Endothelial cell of umbilical vein (primary cell): ENCODE measurements at regions not wholly inside any gene's neighbourhood (a gene's known extent, or its start where the extent isn't known, plus 50 kb on each side); places are given as distances from the start of the nearest gene placed in this dataset.

ENCODE experiments used
- BruUV-seq: library from RNA; stranded (reverse); fragments of 400-500 nt; replicated peaks from 2 replicates; lab custom pipeline; 2021; lab: Mats Ljungman, UMichigan
- CTCF ChIA-PET: fragments of 300-600, 350-600 bp; sonication (Branson Sonifier 250); formaldehyde crosslinking; loops from one replicate; lab custom pipeline; 2021; ENCODE audit warnings: antibody characterized with exemption, inconsistent platforms; lab: Charles Lee
- POLR2A ChIA-PET: fragments of 300-600, 350-600 bp; sonication (Branson Sonifier 250); formaldehyde crosslinking; loops from one replicate; lab custom pipeline; 2021; ENCODE audit warnings: antibody characterized with exemption, inconsistent platforms; lab: Charles Lee
- DNase-seq: peaks from one replicate; pipeline ENCODE4 v3.0.0-alpha.2; 2011; ENCODE audit warnings: low read depth, low spot score
- FAIRE-seq: peaks from 2 replicates; lab custom pipeline; 2011; peaks lifted over from hg19 to GRCh38; lab: Jason Lieb, UNC
- H2AFZ ChIP-seq: 2 replicates; pipeline ENCODE4 v1.6.0; 2012; ENCODE audit warnings: low read depth, low read length, control low read depth, inconsistent platforms
- H3K27ac ChIP-seq: 2 replicates; pipeline ENCODE4 v1.5.1; 2011; ENCODE audit warnings: low read depth, mild to moderate bottlenecking, control low read depth, low read length, moderate library complexity; ENCODE audit not compliant: insufficient read depth
- H3K27me3 ChIP-seq, 2 experiments: 2 replicates each; pipeline versions ENCODE4 v1.6.0 to v1.6.1; 2011; ENCODE audit warnings: low read length in 2 of 2, mixed read lengths in 1 of 2; ENCODE audit not compliant: control insufficient read depth in 2 of 2, insufficient read depth in 2 of 2
- H3K36me3 ChIP-seq, 2 experiments: 2 replicates in 1 of 2; 3 replicates in 1 of 2; pipeline ENCODE4 v1.5.1; 2011; ENCODE audit warnings: low read length in 2 of 2, mild to moderate bottlenecking in 1 of 2, moderate library complexity in 1 of 2; ENCODE audit not compliant: control insufficient read depth in 2 of 2, insufficient read depth in 2 of 2; ENCODE audit errors: extremely low read depth in 1 of 2
- H3K4me1 ChIP-seq: 3 replicates; pipeline ENCODE4 v1.5.1; 2011; ENCODE audit warnings: mild to moderate bottlenecking, low read length; ENCODE audit not compliant: control insufficient read depth, insufficient read depth; ENCODE audit errors: extremely low read depth
- H3K4me2 ChIP-seq: 2 replicates; pipeline ENCODE4 v1.6.1; 2011; ENCODE audit warnings: low read length, control low read depth, mixed read lengths; ENCODE audit not compliant: insufficient read depth
- H3K4me3 ChIP-seq, 3 experiments: fragments of 200-600 bp in 1 of 3; sonication (generic), shearing (Covaris generic) in 1 of 3; replicated peaks in 1 of 3; 2 replicates each; pipeline ENCODE4 v1.5.1; 2011 to 2016; ENCODE audit warnings: control low read depth in 3 of 3, low read length in 3 of 3, mild to moderate bottlenecking in 2 of 3, inconsistent platforms in 1 of 3, low read depth in 1 of 3, moderate library complexity in 1 of 3; ENCODE audit not compliant: insufficient read depth in 1 of 3
- H3K79me2 ChIP-seq: 2 replicates; pipeline ENCODE4 v1.6.0; 2012; ENCODE audit warnings: low read length, inconsistent platforms; ENCODE audit not compliant: control insufficient read depth, insufficient read depth
- H3K9ac ChIP-seq: replicated peaks from 2 replicates; pipeline ENCODE3; 2011; ENCODE audit warnings: low read length, control low read depth; ENCODE audit not compliant: insufficient read depth; ENCODE audit errors: extremely low read depth
- H3K9me1 ChIP-seq: replicated peaks from 3 replicates; pipeline ENCODE4 v1.6.0; 2011; ENCODE audit warnings: mild to moderate bottlenecking, low read length; ENCODE audit not compliant: control insufficient read depth, insufficient read depth; ENCODE audit errors: extremely low read depth
- H3K9me3 ChIP-seq: replicated peaks from 2 replicates; pipeline ENCODE4 v1.5.1; 2012; ENCODE audit warnings: low read length, inconsistent platforms; ENCODE audit not compliant: control insufficient read depth, insufficient read depth
- H4K20me1 ChIP-seq: replicated peaks from 2 replicates; pipeline ENCODE3; 2011; ENCODE audit warnings: mild to moderate bottlenecking, low read length; ENCODE audit not compliant: control insufficient read depth, insufficient read depth; ENCODE audit errors: extremely low read depth
- EZH2 ChIP-seq: IDR thresholded peaks from 2 replicates; pipeline ENCODE4 v1.6.1; 2012; ENCODE audit warnings: borderline replicate concordance, low read depth, mild to moderate bottlenecking, moderate library complexity, low read length, inconsistent platforms; ENCODE audit not compliant: severe bottlenecking
- JUN ChIP-seq: IDR thresholded peaks from 2 replicates; pipeline ENCODE4 v1.6.1; 2011; ENCODE audit warnings: borderline replicate concordance, low read depth; ENCODE audit not compliant: insufficient read length, insufficient read depth
- MYC ChIP-seq: IDR thresholded peaks from one replicate; pipeline ENCODE4 v1.6.1; 2011; ENCODE audit warnings: mild to moderate bottlenecking, low read depth, low read length
- dilution Hi-C: fragments of 300-500 bp; cut with MboI; formaldehyde crosslinking; loops from one replicate; pipeline ENCODE4 v1.15.0; 2019; ENCODE audit warnings: low sequenced_read_pairs; ENCODE audit not compliant: extremely low pct_ligation_motif_present
- intact Hi-C: fragments of 100-400 bp; cut with micrococcal nuclease; formaldehyde crosslinking; loops from one replicate; pipeline ENCODE4 v1.10.0; 2022
- TF ChIP-seq, protein P1 (sequence below): IDR thresholded peaks from 2 replicates; pipeline ENCODE4 v1.6.1; 2011; ENCODE audit not compliant: insufficient read depth, insufficient read length
- TF ChIP-seq, protein P2 (sequence below), 2 donors: IDR thresholded peaks; 1 replicate in 1 of 2; 2 replicates in 1 of 2; pipeline ENCODE4 v1.5.1; 2011; ENCODE audit warnings: low read length in 2 of 2, mild to moderate bottlenecking in 2 of 2, moderate library complexity in 2 of 2, control low read depth in 1 of 2, inconsistent platforms in 1 of 2, low read depth in 1 of 2; ENCODE audit not compliant: insufficient read depth in 1 of 2; ENCODE audit errors: extremely low read depth in 1 of 2

DNA sequence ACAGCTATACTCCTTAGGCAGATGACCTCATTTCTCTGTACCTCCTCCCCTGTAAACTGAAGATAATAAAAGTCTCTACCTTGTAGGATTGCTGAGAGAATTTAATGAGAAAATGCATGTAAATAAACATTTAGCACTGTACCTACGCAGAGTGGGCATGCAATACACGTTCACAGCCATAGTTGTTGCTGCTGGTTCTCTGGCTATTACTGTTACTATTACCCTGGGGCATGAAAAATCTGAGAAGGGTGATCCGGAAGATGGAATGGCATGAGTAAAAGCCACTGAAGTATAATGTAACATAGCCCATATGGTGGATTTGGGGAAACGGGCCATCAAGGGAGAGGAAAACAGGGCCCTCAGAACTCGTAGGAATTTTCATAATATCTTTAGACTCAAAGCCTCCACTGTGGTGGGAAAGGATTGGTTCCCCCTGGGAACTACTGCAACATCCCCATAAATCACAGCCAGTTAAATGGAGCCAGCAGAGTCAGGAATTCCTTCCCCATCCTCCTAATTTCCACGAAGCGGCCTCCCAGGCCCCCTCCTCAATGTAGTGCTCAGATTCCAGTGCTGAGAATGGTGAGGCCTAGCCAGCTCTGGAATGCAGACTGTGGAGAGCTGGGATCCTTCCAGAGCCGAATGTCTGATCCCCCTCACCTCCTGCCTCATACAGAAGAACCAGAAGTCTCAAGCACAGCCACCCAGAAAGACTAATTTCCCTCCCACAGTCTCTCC, 205.3 kb downstream of the MN1 start:
- TF ChIP-seq, protein P1, sequence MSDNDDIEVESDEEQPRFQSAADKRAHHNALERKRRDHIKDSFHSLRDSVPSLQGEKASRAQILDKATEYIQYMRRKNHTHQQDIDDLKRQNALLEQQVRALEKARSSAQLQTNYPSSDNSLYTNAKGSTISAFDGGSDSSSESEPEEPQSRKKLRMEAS, result no peak
- TF ChIP-seq EZH2 (no peak), JUN (no peak), MYC (no peak)
- TF ChIP-seq, protein P2, sequence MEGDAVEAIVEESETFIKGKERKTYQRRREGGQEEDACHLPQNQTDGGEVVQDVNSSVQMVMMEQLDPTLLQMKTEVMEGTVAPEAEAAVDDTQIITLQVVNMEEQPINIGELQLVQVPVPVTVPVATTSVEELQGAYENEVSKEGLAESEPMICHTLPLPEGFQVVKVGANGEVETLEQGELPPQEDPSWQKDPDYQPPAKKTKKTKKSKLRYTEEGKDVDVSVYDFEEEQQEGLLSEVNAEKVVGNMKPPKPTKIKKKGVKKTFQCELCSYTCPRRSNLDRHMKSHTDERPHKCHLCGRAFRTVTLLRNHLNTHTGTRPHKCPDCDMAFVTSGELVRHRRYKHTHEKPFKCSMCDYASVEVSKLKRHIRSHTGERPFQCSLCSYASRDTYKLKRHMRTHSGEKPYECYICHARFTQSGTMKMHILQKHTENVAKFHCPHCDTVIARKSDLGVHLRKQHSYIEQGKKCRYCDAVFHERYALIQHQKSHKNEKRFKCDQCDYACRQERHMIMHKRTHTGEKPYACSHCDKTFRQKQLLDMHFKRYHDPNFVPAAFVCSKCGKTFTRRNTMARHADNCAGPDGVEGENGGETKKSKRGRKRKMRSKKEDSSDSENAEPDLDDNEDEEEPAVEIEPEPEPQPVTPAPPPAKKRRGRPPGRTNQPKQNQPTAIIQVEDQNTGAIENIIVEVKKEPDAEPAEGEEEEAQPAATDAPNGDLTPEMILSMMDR (IDR thresholded peaks at IDR 0.05; ENCODE audit: extremely low read depth in 1 of 2, insufficient read depth in 1 of 2, low read depth in 1 of 2, low read length in 2 of 2), result no peak
- FAIRE-seq (no peak), DNase-seq (no peak)
- Histone ChIP-seq H3K4me2 (no peak overlapping the region), H3K4me1 (no peaks in the 10 kb centered on the region), H3K79me2 (no peaks in the 10 kb centered on the region), H3K4me3 (no peak overlapping the region), H3K27me3 (peaks cover 3 to 7% of the 10 kb centered on the region in 2 experiments), H3K9ac (no peak overlapping the region), H3K9me1 (no peaks in the 10 kb centered on the region), H2AFZ (no peak overlapping the region), H3K9me3 (no peaks in the 10 kb centered on the region), H3K27ac (no peak overlapping the region), H3K36me3 (no peaks in the 10 kb centered on the region), H4K20me1 (no peaks in the 10 kb centered on the region)
- ChIA-PET POLR2A (no interaction called here), CTCF (interaction anchor here (0.6 kb wide), 1 partner anchor 19 kb away, joined by 3 read pairs; no protein-coding TSS in a partner anchor)
- dilution Hi-C loops (no loop called here), intact Hi-C loops (no loop called here)
- no TSS peak for BruUV-seq
